HEK293T (cell line): ENCODE measurements at regions not wholly inside any gene's neighbourhood (a gene's known extent, or its start where the extent isn't known, plus 50 kb on each side); places are given as distances from the start of the nearest gene placed in this dataset.

Experiments
- CTCF ChIA-PET: fragments of 350-600 bp; formaldehyde crosslinking; extraction: SDS; loops from one replicate; lab custom pipeline; 2021; ENCODE audit warnings: antibody characterized with exemption, inconsistent platforms; lab: Yijun Ruan, JAX
- POLR2A ChIA-PET: fragments of 350-600 bp; formaldehyde crosslinking; extraction: SDS; loops from one replicate; lab custom pipeline; 2020; ENCODE audit warnings: antibody characterized with exemption, inconsistent platforms; lab: Yijun Ruan, JAX
- DNase-seq: peaks from one replicate; pipeline ENCODE4 v3.0.0; 2012; ENCODE audit warnings: mixed read lengths; ENCODE audit errors: extremely low spot score
- ARNT ChIP-seq: fragments of 450-650 bp; IDR thresholded peaks from 2 replicates; pipeline ENCODE4 v1.6.1; 2017; ENCODE audit warnings: mild to moderate bottlenecking
- BHLHE40 ChIP-seq: fragments of 450-650 bp; IDR thresholded peaks from 2 replicates; pipeline ENCODE4 v1.6.1; 2016; ENCODE audit warnings: mild to moderate bottlenecking, moderate library complexity, borderline replicate concordance
- CTBP1 ChIP-seq: fragments of 450-650 bp; IDR thresholded peaks from 2 replicates; pipeline ENCODE4 v1.6.1; 2016; ENCODE audit warnings: borderline replicate concordance
- ELF4 ChIP-seq: fragments of 450-650 bp; IDR thresholded peaks from 2 replicates; pipeline ENCODE4 v1.6.1; 2017; ENCODE audit warnings: antibody characterized with exemption
- FOXA1 ChIP-seq: fragments of 450-650 bp; IDR thresholded peaks from 2 replicates; pipeline ENCODE4 v1.6.1; 2016; ENCODE audit warnings: mild to moderate bottlenecking
- FOXK2 ChIP-seq: fragments of 450-650 bp; IDR thresholded peaks from 2 replicates; pipeline ENCODE4 v1.6.1; 2016; ENCODE audit warnings: mild to moderate bottlenecking
- FOXM1 ChIP-seq: fragments of 450-650 bp; IDR thresholded peaks from 2 replicates; pipeline ENCODE4 v1.6.1; 2017; ENCODE audit warnings: mild to moderate bottlenecking, borderline replicate concordance
- HDGF ChIP-seq: fragments of 450-650 bp; IDR thresholded peaks from 2 replicates; pipeline ENCODE4 v1.6.1; 2017; ENCODE audit warnings: antibody characterized with exemption, borderline replicate concordance
- L3MBTL2 ChIP-seq: fragments of 450-650 bp; conservative IDR thresholded peaks from 2 replicates; pipeline ENCODE4 v1.6.1; 2016; ENCODE audit warnings: mild to moderate bottlenecking
- LEF1 ChIP-seq: fragments of 450-650 bp; IDR thresholded peaks from 2 replicates; pipeline ENCODE4 v1.6.1; 2017; ENCODE audit warnings: mild to moderate bottlenecking, borderline replicate concordance
- NFRKB ChIP-seq: fragments of 450-650 bp; IDR thresholded peaks from 2 replicates; pipeline ENCODE4 v1.6.1; 2016; ENCODE audit warnings: mild to moderate bottlenecking, moderate library complexity
- PKNOX1 ChIP-seq: fragments of 450-650 bp; IDR thresholded peaks from 2 replicates; pipeline ENCODE4 v1.6.1; 2016
- SP1 ChIP-seq: fragments of 450-650 bp; IDR thresholded peaks from 2 replicates; pipeline ENCODE4 v1.6.1; 2017
- SUZ12 ChIP-seq: fragments of 450-650 bp; IDR thresholded peaks from 2 replicates; pipeline ENCODE4 v1.6.1; 2016; ENCODE audit warnings: mild to moderate bottlenecking
- TARDBP ChIP-seq: fragments of 450-650 bp; IDR thresholded peaks from 2 replicates; pipeline ENCODE4 v1.6.1; 2016
- ZNF384 ChIP-seq: fragments of 450-650 bp; IDR thresholded peaks from 2 replicates; pipeline ENCODE4 v1.6.1; 2016

- TF ChIP-seq ARNT: no peak
- no peak for TF ChIP-seq FOXA1
- TF ChIP-seq SUZ12: no peak
- no peak for TF ChIP-seq SP1
- no peak for TF ChIP-seq PKNOX1
- no peak for TF ChIP-seq FOXK2
- CTCF ChIA-PET: no interaction called here
- POLR2A ChIA-PET: no interaction called here
- no peak for DNase-seq
Observed at GRCh38 chr5:126103868-126104267, 319.3 kb upstream of the GRAMD2B start.

- ChIA-PET POLR2A (no interaction called here), CTCF (no interaction called here)
- no peak for DNase-seq
- TF ChIP-seq L3MBTL2: no peak
- no peak for TF ChIP-seq ZNF384
- no peak for TF ChIP-seq ELF4
- no peak for TF ChIP-seq FOXM1
- TF ChIP-seq HDGF: no peak
- no peak for TF ChIP-seq SP1
- no peak for TF ChIP-seq CTBP1
- TF ChIP-seq TARDBP: no peak
Observed at GRCh38 chr5:126104341-126104740, 318.9 kb upstream of the GRAMD2B start.

- TF ChIP-seq ARNT (no peak), NFRKB (no peak), SP1 (no peak), FOXA1 (no peak), PKNOX1 (no peak), L3MBTL2 (no peak), FOXK2 (no peak), ZNF384 (no peak), BHLHE40 (no peak), FOXM1 (no peak), ELF4 (no peak), TARDBP (no peak), CTBP1 (no peak), SUZ12 (no peak), HDGF (no peak), LEF1 (no peak)
- CTCF ChIA-PET: no interaction called here
Observed at GRCh38 chr5:126104951-126105350, 318.3 kb upstream of the GRAMD2B start.

GRCh38 chr5:126106029-126106428 is 317.2 kb upstream of the GRAMD2B start:
- DNase-seq: no peak
- no peak for TF ChIP-seq LEF1
- no peak for TF ChIP-seq ARNT
- TF ChIP-seq L3MBTL2: no peak
- CTCF ChIA-PET: no interaction called here
- POLR2A ChIA-PET: no interaction called here

More at GRCh38 chr5:126104951-126105350, 318.3 kb upstream of the GRAMD2B start:
- no peak for DNase-seq
- POLR2A ChIA-PET: no interaction called here

- TF ChIP-seq ARNT (no peak), FOXK2 (no peak), LEF1 (no peak), HDGF (no peak), BHLHE40 (no peak)
- ChIA-PET CTCF (no interaction called here), POLR2A (no interaction called here)
- DNase-seq: no peak
Observed at GRCh38 chr5:126107381-126107780, 315.8 kb upstream of the GRAMD2B start.

GRCh38 chr5:126108470-126108869 is 314.7 kb upstream of the GRAMD2B start:
- TF ChIP-seq TARDBP (no peak), CTBP1 (no peak), FOXM1 (no peak), NFRKB (no peak), SP1 (no peak), ELF4 (no peak), LEF1 (no peak), FOXA1 (no peak), L3MBTL2 (no peak), FOXK2 (no peak), SUZ12 (no peak), BHLHE40 (no peak), PKNOX1 (no peak)
- DNase-seq: no peak
- POLR2A ChIA-PET: no interaction called here
- CTCF ChIA-PET: no interaction called here

- POLR2A ChIA-PET: no interaction called here
- CTCF ChIA-PET: no interaction called here
Observed at GRCh38 chr5:126115059-126115629, 308.1 kb upstream of the GRAMD2B start.

More at GRCh38 chr5:126115059-126115629, 308.1 kb upstream of the GRAMD2B start:
- DNase-seq: no peak
- TF ChIP-seq ELF4: no peak
- TF ChIP-seq ARNT: no peak
- TF ChIP-seq PKNOX1: no peak
